ENCODE measurements at regions not wholly inside any gene's neighbourhood (a gene's known extent, or its start where the extent isn't known, plus 50 kb on each side); places are given as distances from the start of the nearest gene placed in this dataset.
"Not testable (repeated sequence)": the region's sequence is repeated elsewhere in the genome, so short reads cannot be mapped to it uniquely, and the experiment has no call there.

GRCh38 chr1:88612292-88612691 is 71.8 kb upstream of the PKN2 start:
- DNase-seq = no peak

- DNase-seq = no peak
Observed at GRCh38 chr1:88612773-88613172, 71.3 kb upstream of the PKN2 start.

DNA sequence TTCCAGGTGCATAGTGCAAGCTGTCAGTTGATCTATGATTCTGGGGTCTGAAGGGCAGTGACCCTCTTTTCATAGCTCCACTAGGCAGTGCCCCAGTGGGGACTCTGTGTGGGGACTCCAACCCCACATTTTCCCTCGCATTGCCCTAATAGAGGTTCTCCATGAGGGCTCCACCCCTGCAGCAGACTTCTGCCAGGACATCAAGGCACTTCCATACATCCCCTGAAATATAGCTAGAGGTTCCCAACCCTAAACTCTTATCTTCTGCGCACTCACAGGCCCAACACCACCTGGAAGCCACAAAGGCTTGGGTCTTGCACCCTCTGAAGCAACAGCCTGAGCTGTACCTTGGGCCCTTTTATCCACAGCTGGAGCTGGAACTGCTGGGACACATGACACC is 65.7 kb upstream of the PKN2 start:
- DNase-seq = no peak

DNA sequence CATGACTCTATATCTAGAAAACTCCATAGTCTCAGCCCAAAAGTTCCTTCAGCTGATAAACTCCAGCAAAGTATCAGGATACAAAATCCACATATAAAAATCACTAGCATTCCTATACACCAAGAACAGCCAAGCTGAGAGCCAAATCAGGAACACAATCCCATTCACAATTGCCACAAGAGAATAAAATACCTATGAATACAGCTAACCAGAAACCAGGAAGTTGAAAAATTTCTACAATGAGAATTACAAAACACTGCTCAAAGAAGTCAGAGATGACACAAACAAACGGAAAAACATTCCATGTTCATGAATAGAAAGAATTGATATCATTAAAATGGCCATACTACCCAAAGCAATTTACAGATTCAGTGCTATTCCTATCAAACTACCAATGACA is 61.0 kb upstream of the PKN2 start:
- not testable (repeated sequence) for DNase-seq

All from stimulated activated naive CD4-positive, alpha-beta T cell treated with Interleukin-2 at 50 U/mL for 16 hours (primary cell).